HG02623 (cell line): ENCODE measurements at regions not wholly inside any gene's neighbourhood (a gene's known extent, or its start where the extent isn't known, plus 50 kb on each side); places are given as distances from the start of the nearest gene placed in this dataset.
"Not testable (repeated sequence)": the region's sequence is repeated elsewhere in the genome, so short reads cannot be mapped to it uniquely, and the experiment has no call there.

Experiments
- ATAC-seq: cut with Tn5 transposase; IDR thresholded peaks from one replicate; pipeline ENCODE4 v1.9.1; 2021; ENCODE audit warnings: moderate library complexity; ENCODE audit not compliant: unreplicated experiment

DNA sequence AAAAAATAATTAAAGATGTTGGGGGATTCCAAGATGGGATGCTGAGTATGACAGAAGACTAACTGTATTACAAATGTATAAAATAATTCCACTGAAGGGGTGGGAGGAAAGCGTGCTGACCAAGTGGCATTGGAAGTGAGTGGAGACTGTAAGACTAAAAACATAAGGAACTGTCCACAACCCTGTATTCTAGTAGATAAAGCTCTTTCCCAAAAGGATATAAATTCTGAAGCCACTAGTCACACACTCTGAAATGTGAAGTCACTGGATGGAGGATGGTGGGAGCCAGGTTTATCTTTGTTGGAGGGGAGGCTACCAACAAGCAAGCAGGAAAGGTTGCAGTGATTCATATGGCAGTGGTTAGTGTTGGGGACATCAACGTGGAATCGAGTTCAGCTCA is 182.8 kb upstream of the PLGLB2 start:
- not testable (repeated sequence) for ATAC-seq

- not testable (repeated sequence) for ATAC-seq
Observed at GRCh38 chr2:87566531-87566930, 181.4 kb upstream of the PLGLB2 start.

GRCh38 chr2:87567093-87567492 is 180.8 kb upstream of the PLGLB2 start:
- ATAC-seq: not testable (repeated sequence)

GRCh38 chr2:87567912-87568311 is 180.0 kb upstream of the PLGLB2 start:
- ATAC-seq: not testable (repeated sequence)

GRCh38 chr2:87568554-87569278 is 179.2 kb upstream of the PLGLB2 start:
- not testable (repeated sequence) for ATAC-seq

DNA sequence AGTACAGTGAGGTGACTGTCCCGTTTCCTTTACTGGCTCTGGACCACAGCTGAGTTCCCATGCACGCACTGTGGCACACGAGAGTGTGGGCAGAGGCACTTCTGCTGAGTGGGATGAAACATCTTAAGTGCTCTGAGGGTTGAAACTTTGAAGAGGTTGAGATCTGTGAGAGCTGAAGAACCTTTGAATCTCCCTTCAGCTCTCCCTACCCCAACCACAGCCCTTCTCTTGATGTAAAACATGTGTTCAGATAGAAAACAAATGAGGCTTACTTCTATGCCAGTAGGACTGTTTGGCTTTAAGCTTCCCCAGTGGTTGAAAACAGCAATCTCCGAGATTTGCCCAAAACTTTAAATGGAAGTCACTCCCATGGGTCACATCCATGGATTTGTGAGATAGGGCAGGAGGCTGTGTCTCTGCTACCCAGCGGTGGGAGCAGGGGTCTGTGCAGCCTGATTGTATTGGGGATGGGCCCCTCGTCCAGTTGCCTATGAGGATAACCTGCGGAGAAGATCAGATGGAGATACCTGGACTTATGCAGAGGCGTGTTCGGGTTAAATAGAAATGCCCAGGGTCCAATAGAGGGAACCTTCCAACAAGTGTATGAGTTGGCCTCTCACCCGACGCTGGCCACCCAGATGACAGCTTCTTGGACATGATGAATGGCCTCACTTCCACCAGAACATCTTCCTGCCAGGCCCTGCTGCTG is 178.0 kb upstream of the PLGLB2 start:
- ATAC-seq: not testable (repeated sequence)

GRCh38 chr2:87571889-87572465 is 175.9 kb upstream of the PLGLB2 start:
- ATAC-seq: not testable (repeated sequence)

DNA sequence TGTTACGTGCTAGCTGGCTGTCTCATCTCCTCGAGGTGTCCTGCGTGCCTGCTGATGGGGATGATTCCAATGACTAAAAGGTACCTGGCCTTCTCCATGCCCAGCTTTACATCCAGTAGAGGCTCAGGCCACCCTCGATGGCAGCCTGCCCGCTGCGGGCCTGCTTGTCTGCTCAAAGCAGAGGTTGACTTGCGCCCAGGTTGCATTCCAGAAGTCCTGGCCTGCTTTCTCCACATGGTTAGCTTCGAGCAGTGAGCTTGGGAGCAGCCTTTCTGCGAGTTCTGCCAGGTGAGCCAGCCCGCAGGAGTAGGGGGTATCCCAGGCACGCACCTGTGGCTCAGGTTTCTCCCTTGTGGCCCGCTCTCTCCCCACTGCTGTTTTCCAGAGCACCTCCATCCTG is 175.0 kb upstream of the PLGLB2 start:
- not testable (repeated sequence) for ATAC-seq

GRCh38 chr2:87573386-87574192 is 174.3 kb upstream of the PLGLB2 start:
- ATAC-seq: not testable (repeated sequence)

DNA sequence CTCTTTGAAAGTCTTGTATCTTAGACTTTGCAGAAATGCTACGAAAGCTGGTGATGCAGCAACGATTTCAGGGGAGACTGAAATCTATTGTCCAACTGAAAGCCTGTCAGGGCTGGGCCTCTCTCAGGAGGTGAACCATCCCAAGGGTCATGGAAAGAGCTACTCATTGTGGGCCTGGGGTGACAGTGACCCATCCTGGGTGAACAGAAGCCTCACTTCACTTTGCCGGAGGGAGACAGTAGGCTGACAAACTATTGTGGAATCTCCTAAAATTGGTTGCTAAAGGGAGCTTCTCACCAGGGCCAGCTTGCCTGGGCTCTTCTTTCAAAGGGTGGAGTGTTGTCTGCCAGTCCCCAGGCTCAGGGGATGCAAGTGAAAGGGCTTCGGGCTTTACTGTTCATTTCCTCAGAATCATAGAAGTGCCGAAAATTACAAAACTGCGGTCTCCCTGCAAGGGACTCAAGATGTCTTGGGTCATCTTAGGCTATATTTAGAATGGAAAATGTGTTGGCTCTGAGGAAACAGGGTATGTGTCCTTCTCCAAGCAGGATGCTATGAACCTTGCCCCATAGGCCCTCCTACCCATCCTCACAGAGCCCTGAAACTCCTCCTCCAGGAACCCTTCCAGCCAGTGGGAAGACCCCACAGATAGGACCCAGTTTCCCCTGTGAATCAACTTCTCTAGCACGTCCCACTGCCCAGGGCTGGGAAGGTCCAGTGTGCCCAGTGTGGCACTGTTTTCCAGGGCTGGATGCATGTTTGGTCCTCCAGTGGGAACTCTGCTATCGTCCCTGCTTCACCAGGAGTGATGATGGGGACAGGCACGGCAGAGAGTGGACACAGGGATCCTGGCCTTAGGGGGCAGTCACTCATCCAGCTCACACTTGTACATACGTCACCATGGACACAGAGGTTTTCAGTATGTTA is 173.4 kb upstream of the PLGLB2 start:
- ATAC-seq: not testable (repeated sequence)

GRCh38 chr2:87575138-87575537 is 172.7 kb upstream of the PLGLB2 start:
- ATAC-seq: not testable (repeated sequence)

DNA sequence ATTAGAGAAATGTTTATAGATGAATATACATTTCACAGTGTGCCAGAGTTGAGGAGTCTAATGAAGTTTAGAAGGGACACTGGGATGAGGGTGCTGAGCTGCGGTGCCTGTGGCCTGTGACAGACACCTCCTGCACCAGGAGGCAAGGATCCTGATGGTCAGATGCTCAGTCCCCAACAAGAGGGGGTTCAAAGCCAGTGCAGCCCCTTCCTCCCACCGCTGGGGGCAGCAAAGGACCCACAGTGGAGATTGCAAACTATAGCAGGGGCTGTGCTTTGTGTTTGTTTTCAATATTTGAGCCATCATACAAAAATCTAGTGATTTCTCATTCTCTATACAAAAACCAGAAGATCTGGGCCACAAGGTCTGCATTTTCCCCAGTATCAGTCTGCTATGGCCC is 170.5 kb upstream of the PLGLB2 start:
- ATAC-seq: not testable (repeated sequence)

GRCh38 chr2:87582152-87582551 is 165.7 kb upstream of the PLGLB2 start:
- peak; percentile 38 for ATAC-seq

GRCh38 chr2:87582579-87582978 is 165.3 kb upstream of the PLGLB2 start:
- not testable (repeated sequence) for ATAC-seq

DNA sequence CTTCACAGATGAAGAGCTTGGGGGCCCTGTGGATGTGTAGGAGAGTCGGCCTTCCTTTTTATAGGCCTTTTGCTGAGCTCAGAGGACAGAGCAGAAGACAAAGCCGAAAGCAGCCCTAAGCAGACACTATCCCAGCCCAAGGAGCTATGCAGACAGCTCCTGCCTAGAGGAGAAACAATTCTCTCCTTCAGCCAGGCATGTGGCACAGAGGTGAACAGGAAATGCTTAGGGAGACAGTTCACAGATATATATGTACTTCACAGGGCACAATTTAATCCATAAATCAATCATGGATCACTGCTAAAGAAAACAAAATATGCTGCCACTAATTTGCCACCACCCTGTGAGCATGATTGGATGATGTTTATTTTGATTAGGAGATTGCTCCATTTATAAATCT is 164.5 kb upstream of the PLGLB2 start:
- not testable (repeated sequence) for ATAC-seq

DNA sequence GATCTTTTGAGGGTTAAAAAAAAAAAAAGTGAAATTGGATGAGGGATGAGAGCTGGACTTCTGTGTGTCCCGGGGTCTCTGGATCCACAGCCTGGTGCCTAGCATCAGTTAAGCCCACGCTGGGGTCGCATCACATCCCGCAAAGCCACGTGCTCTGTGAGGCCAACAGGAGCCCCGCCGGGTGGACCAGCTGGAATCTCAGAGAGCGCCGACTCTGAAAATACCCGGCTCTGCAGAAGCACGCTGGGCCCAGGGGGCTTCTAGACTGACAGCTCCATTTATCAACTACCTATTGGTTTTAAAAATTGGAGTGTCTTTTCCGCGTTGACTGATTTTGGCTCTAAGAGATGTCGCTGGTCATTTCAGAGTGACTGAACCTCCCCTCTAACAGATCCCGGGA is 164.1 kb upstream of the PLGLB2 start:
- ATAC-seq: not testable (repeated sequence)

DNA sequence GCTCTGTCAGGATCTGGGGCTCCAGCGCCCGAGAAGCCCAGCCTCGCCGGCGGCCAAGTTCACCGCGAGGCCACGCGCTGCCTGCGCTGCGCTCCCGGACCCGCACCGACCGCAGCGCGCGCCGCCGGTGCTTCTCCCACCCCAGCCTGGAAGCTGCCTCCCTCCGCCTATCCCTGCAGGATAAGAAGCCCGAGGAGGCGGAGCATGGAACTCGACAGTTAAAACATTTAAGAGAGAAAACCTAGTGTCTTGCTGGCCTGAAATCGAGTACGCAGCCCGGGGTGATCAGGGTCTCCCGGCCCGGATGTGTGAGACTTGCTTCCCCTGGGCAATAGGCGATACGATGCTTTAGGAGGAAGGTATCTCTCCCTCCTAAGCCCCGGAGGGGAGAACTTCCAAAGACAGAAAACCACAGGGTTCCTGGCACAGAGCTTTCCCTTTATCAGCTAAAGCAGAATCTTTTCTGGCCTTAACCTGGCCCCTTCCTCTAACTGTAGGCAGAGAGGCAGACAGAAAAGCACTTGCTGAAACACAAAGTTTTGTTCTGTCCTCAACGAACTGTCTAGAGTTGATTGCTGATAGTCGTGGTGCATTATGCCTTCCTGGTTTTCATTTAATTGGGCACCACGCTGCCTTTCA is 163.5 kb upstream of the PLGLB2 start:
- not testable (repeated sequence) for ATAC-seq

GRCh38 chr2:87587934-87588333 is 160.0 kb upstream of the PLGLB2 start:
- not testable (repeated sequence) for ATAC-seq

DNA sequence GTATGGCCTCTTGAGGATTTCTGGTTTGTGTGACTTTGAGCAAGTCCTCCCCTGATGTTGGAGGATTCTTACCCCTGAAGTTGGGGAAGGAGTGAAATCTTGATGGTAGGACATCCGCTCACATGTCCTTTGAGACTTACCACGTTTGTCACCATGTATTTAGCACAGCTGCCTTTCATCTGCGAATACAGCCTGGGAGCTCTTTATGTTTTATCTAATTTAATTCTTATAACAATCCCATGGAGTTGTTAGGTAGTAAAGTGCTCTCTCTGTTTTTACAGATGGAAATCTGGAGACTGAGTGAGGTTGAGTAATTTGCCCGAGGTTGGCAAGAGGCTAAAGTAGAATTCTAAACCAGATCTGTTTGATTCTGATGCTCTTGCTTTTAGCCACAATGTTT is 154.9 kb upstream of the PLGLB2 start:
- not testable (repeated sequence) for ATAC-seq
